ENCODE measurements at regions not wholly inside any gene's neighbourhood (a gene's known extent, or its start where the extent isn't known, plus 50 kb on each side); places are given as distances from the start of the nearest gene placed in this dataset.

GRCh38 chr9:129463994-129464393 lies 156.9 kb downstream of the C9orf50 start (continued):
- TF ChIP-seq SRF (IDR thresholded peaks at IDR 0.05; ENCODE audit: low read depth) (no peak), JUND (IDR thresholded peaks at IDR 0.05) (no peak), POLR2AphosphoS5 (IDR thresholded peaks at IDR 0.05; ENCODE audit: low read depth, low read length) (no peak), ELF1 (IDR thresholded peaks at IDR 0.05; ENCODE audit: borderline replicate concordance, low read depth) (no peak)
- TF ChIP-seq, protein P1, sequence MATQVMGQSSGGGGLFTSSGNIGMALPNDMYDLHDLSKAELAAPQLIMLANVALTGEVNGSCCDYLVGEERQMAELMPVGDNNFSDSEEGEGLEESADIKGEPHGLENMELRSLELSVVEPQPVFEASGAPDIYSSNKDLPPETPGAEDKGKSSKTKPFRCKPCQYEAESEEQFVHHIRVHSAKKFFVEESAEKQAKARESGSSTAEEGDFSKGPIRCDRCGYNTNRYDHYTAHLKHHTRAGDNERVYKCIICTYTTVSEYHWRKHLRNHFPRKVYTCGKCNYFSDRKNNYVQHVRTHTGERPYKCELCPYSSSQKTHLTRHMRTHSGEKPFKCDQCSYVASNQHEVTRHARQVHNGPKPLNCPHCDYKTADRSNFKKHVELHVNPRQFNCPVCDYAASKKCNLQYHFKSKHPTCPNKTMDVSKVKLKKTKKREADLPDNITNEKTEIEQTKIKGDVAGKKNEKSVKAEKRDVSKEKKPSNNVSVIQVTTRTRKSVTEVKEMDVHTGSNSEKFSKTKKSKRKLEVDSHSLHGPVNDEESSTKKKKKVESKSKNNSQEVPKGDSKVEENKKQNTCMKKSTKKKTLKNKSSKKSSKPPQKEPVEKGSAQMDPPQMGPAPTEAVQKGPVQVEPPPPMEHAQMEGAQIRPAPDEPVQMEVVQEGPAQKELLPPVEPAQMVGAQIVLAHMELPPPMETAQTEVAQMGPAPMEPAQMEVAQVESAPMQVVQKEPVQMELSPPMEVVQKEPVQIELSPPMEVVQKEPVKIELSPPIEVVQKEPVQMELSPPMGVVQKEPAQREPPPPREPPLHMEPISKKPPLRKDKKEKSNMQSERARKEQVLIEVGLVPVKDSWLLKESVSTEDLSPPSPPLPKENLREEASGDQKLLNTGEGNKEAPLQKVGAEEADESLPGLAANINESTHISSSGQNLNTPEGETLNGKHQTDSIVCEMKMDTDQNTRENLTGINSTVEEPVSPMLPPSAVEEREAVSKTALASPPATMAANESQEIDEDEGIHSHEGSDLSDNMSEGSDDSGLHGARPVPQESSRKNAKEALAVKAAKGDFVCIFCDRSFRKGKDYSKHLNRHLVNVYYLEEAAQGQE (IDR thresholded peaks at IDR 0.05; ENCODE audit: low read depth) = no peak

DNA sequence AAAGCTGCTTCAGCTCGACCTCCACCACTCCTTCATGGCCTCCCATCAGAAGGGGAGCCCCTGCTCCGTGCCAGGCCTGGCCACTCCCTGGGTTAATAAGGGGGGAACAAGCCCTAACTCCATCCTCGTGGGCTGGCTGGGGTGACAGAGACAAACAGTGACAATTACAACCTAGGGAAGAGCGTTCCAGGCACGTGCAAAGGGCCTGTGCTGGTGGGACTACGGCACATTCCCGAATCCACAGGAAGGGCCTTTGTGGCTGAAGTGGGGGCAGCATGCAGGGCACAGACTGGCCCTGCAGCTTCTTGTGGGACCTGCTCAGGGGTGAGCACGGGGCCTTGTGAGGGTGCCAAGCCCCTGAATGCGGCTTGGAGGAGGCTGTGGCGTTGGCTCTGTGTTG lies 157.4 kb downstream of the C9orf50 start:
- DNase-seq (ENCODE audit: low read depth, low spot score) (no peak), ATAC-seq (no peak)
- Histone ChIP-seq H3K9ac (ENCODE audit: low read length) (no peak overlapping the region), H3K4me2 (ENCODE audit: low read length) (no peak overlapping the region), H3K27ac (ENCODE audit: low read depth, low read length) (no peak overlapping the region; the same call in 1 of the 2 replicates), H3K9me2 (ENCODE audit: insufficient read depth) (no peaks in the 10 kb centered on the region), H3K4me3 (replicated peaks in 1 of 2; ENCODE audit: low read depth in 1 of 2, low read length in 2 of 2) (no peak overlapping the region), H3K9me3 (ENCODE audit: control insufficient read depth in 1 of 2, insufficient read depth in 1 of 2, low read depth in 1 of 2, low read length in 2 of 2) (no peaks in the 10 kb centered on the region), H3K4me1 (ENCODE audit: control insufficient read depth in 1 of 2, insufficient read depth in 2 of 2, low read length in 2 of 2) (peaks cover 75 to 85% of the 10 kb centered on the region in 2 experiments), H2AFZ (ENCODE audit: low read depth, low read length, poor library complexity, severe bottlenecking) (no peak overlapping the region), H3K27me3 (ENCODE audit: insufficient read depth, low read length) (no peaks in the 10 kb centered on the region), H3K36me3 (ENCODE audit: control insufficient read depth in 1 of 2, insufficient read depth in 2 of 2, low read length in 2 of 2) (no peaks in the 10 kb centered on the region), H3K79me2 (ENCODE audit: insufficient read depth, low read length) (no peaks in the 10 kb centered on the region), H4K20me1 (ENCODE audit: insufficient read depth) (no peaks in the 10 kb centered on the region)
- ChIA-PET CTCF (interaction anchor here (0.6 kb wide), 1 partner anchor 128 kb away, joined by 4 read pairs; no protein-coding TSS in a partner anchor), RAD21 (ENCODE audit: low non-redundant PET in 1 of 2, low total read pairs in 2 of 2, uncharacterized antibody in 2 of 2, unreplicated experiment in 2 of 2) (no interaction called here), POLR2A (interaction anchor here (1.1 to 1.3 kb wide), 2 partner anchors 11 to 285 kb away, joined by 3 read pairs; partner anchors contain the start of gene IER5L)
- TF ChIP-seq CEBPB (IDR thresholded peaks at IDR 0.05; ENCODE audit: low read depth) (no peak), JUND (IDR thresholded peaks at IDR 0.05) (no peak), TCF7L2 (IDR thresholded peaks at IDR 0.05; ENCODE audit: borderline replicate concordance, extremely low read depth, insufficient read depth, insufficient read length) (no peak)
- TF ChIP-seq, protein P1 (IDR thresholded peaks at IDR 0.05; ENCODE audit: low read depth) = no peak
- intact Hi-C loops (cut with micrococcal nuclease) = loop anchor here (5.0 kb wide), 1 partner anchor 51 kb away; no protein-coding TSS in a partner anchor
- no TSS peak for BruUV-seq (replicated peaks)
